A549 (cell line): ENCODE measurements at regions not wholly inside any gene's neighbourhood (a gene's known extent, or its start where the extent isn't known, plus 50 kb on each side); places are given as distances from the start of the nearest gene placed in this dataset.

Source experiments
- ATAC-seq, 2 experiments: fragments of 200-7000 bp in 1 of 2; fragments of >200 bp in 1 of 2; cut with Nextera tagmentation in 1 of 2; cut with Tn5 transposase in 1 of 2; 3 replicates each; pipeline versions ENCODE4 v1.8.0 to v1.9.1; 2018 to 2020; ENCODE audit warnings: mild to moderate bottlenecking in 1 of 2, moderate library complexity in 1 of 2
- CTCF ChIA-PET: fragments of 300-600 bp; sonication (Branson Sonifier 250); formaldehyde crosslinking; extraction: SDS; loops from one replicate; lab custom pipeline; 2021; ENCODE audit warnings: antibody characterized with exemption, inconsistent platforms; lab: Yijun Ruan, JAX
- POLR2A ChIA-PET: fragments of 350-600 bp; formaldehyde crosslinking; extraction: SDS; loops from one replicate; lab custom pipeline; 2021; ENCODE audit warnings: antibody characterized with exemption, inconsistent platforms; lab: Yijun Ruan, JAX
- DNase-seq, 2 experiments: peaks; one replicate each; pipeline versions ENCODE4 v3.0.0 to v3.0.0-alpha.2; 2011 to 2016; ENCODE audit warnings: low read depth in 1 of 2, low spot score in 1 of 2
- FAIRE-seq: peaks from 2 replicates; lab custom pipeline; 2011; peaks lifted over from hg19 to GRCh38; lab: Jason Lieb, UNC
- H3K27ac ChIP-seq, 2 experiments: fragments of >200 bp; sonication (Bioruptor Twin); formaldehyde crosslinking; 3 replicates each; pipeline ENCODE4 v1.5.1; 2016 to 2017
- H3K4me1 ChIP-seq: fragments of >200 bp; sonication (Bioruptor Twin); formaldehyde crosslinking; 3 replicates; pipeline ENCODE4 v1.6.1; 2016
- H3K4me2 ChIP-seq: fragments of >200 bp; sonication (Bioruptor Twin); formaldehyde crosslinking; 3 replicates; pipeline ENCODE4 v1.6.1; 2016
- H3K4me3 ChIP-seq: fragments of >200 bp; sonication (Bioruptor Twin); formaldehyde crosslinking; 3 replicates; pipeline ENCODE4 v1.5.1; 2016
- H3K9me3 ChIP-seq: fragments of >200 bp; sonication (Bioruptor Twin); formaldehyde crosslinking; 3 replicates; pipeline ENCODE4 v1.6.1; 2016
- BHLHE40 ChIP-seq: IDR thresholded peaks from 2 replicates; pipeline ENCODE4 v1.6.1; 2012; ENCODE audit warnings: low read depth, low read length, inconsistent platforms
- CBX2 ChIP-seq: fragments of 200-600 bp; sonication (generic); IDR thresholded peaks from 2 replicates; pipeline ENCODE4 v1.6.1; 2016; ENCODE audit warnings: low read depth, mild to moderate bottlenecking, borderline replicate concordance
- CEBPB ChIP-seq, 2 experiments: fragments of >200 bp in 1 of 2; sonication (Bioruptor Twin) in 1 of 2; formaldehyde crosslinking in 1 of 2; IDR thresholded peaks; 2 replicates each; pipeline ENCODE4 v1.6.1; 2012 to 2016
- CHD2 ChIP-seq: fragments of 150-350 bp; IDR thresholded peaks from 2 replicates; pipeline ENCODE4 v1.6.1; 2014; ENCODE audit warnings: low read length; ENCODE audit not compliant: partially characterized antibody
- E2F6 ChIP-seq: IDR thresholded peaks from 2 replicates; pipeline ENCODE4 v1.6.1; 2012; ENCODE audit warnings: low read depth, borderline replicate concordance
- EHF ChIP-seq: fragments of 250-450 bp; sonication (Bioruptor Pico); IDR thresholded peaks from 2 replicates; pipeline ENCODE4 v1.5.0; 2020; ENCODE audit warnings: mild to moderate bottlenecking
- ELK1 ChIP-seq: fragments of 150-350 bp; IDR thresholded peaks from 2 replicates; pipeline ENCODE4 v1.6.1; 2014; ENCODE audit warnings: low read depth, mild to moderate bottlenecking, low read length
- EP300 ChIP-seq, 2 experiments: fragments of >200 bp; sonication (Bioruptor Twin); formaldehyde crosslinking; IDR thresholded peaks; 2 replicates in 1 of 2; 3 replicates in 1 of 2; pipeline ENCODE4 v1.6.1; 2016 to 2017
- HMGXB4 ChIP-seq: fragments of 250-450 bp; sonication (Bioruptor Pico); IDR thresholded peaks from 2 replicates; pipeline ENCODE4 v1.5.0; 2021; ENCODE audit warnings: mild to moderate bottlenecking, moderate library complexity, borderline replicate concordance
- HOXB5 ChIP-seq: fragments of 250-450 bp; sonication (Bioruptor Pico); IDR thresholded peaks from 2 replicates; pipeline ENCODE4 v1.5.0; 2020; ENCODE audit warnings: mild to moderate bottlenecking, moderate library complexity
- JUN ChIP-seq, 2 experiments: fragments of >200 bp; sonication (Bioruptor Twin); formaldehyde crosslinking; IDR thresholded peaks; 2 replicates in 1 of 2; 3 replicates in 1 of 2; pipeline ENCODE4 v1.6.1; 2016 to 2017
- JUNB ChIP-seq: fragments of >200 bp; sonication (Bioruptor Twin); formaldehyde crosslinking; IDR thresholded peaks from 2 replicates; pipeline ENCODE4 v1.6.1; 2016
- KDM1A ChIP-seq: fragments of 200-600 bp; sonication (generic); IDR thresholded peaks from 2 replicates; pipeline ENCODE4 v1.6.1; 2016; ENCODE audit warnings: low read depth, mild to moderate bottlenecking
- KDM5A ChIP-seq: fragments of 200-600 bp; sonication (generic); IDR thresholded peaks from 2 replicates; pipeline ENCODE4 v1.6.1; 2016; ENCODE audit warnings: antibody characterized with exemption, mild to moderate bottlenecking
- NPAS2 ChIP-seq: fragments of 250-450 bp; sonication (Bioruptor Pico); IDR thresholded peaks from 2 replicates; pipeline ENCODE4 v1.8.0; 2022; ENCODE audit warnings: mild to moderate bottlenecking, moderate library complexity, borderline replicate concordance
- NR3C1 ChIP-seq: fragments of >200 bp; sonication (Bioruptor Twin); formaldehyde crosslinking; IDR thresholded peaks from 3 replicates; pipeline ENCODE4 v1.6.1; 2017
- POLR2A ChIP-seq: IDR thresholded peaks from 2 replicates; pipeline ENCODE4 v1.6.1; 2012; ENCODE audit warnings: mild to moderate bottlenecking, low read length
- POLR2AphosphoS2 ChIP-seq: conservative IDR thresholded peaks from 2 replicates; pipeline ENCODE4 v1.6.1; 2012; ENCODE audit warnings: low read length, improper control_type of control experiment, inconsistent platforms
- RAD21 ChIP-seq, 2 experiments: fragments of >200 bp in 1 of 2; sonication (Bioruptor Twin) in 1 of 2; formaldehyde crosslinking in 1 of 2; IDR thresholded peaks in 1 of 2; conservative IDR thresholded peaks in 1 of 2; 2 replicates in 1 of 2; 3 replicates in 1 of 2; pipeline ENCODE4 v1.6.1; 2012 to 2018; ENCODE audit warnings: inconsistent platforms in 1 of 2
- RARB ChIP-seq: fragments of 250-450 bp; sonication (Bioruptor Pico); IDR thresholded peaks from 2 replicates; pipeline ENCODE4 v1.8.0; 2021; ENCODE audit warnings: mild to moderate bottlenecking, moderate library complexity
- RCOR1 ChIP-seq: fragments of 150-350 bp; IDR thresholded peaks from 2 replicates; pipeline ENCODE4 v1.6.1; 2014; ENCODE audit warnings: antibody characterized with exemption, low read length, low read depth
- RFX5 ChIP-seq: fragments of 450-650 bp; IDR thresholded peaks from 2 replicates; pipeline ENCODE4 v1.7.1; 2014; ENCODE audit warnings: antibody characterized with exemption, mild to moderate bottlenecking, moderate library complexity
- SMC3 ChIP-seq: fragments of >200 bp; sonication (Bioruptor Twin); formaldehyde crosslinking; IDR thresholded peaks from 3 replicates; pipeline ENCODE4 v1.6.1; 2018; ENCODE audit warnings: inconsistent platforms
- SREBF2 ChIP-seq: fragments of 450-650 bp; IDR thresholded peaks from 2 replicates; pipeline ENCODE4 v1.6.1; 2014; ENCODE audit warnings: mild to moderate bottlenecking, moderate library complexity
- TFCP2L1 ChIP-seq: fragments of 250-450 bp; sonication (Bioruptor Pico); IDR thresholded peaks from 2 replicates; pipeline ENCODE4 v1.5.0; 2021; ENCODE audit warnings: mild to moderate bottlenecking
- ZC3H11A ChIP-seq: fragments of 450-650 bp; IDR thresholded peaks from 2 replicates; pipeline ENCODE4 v1.6.1; 2014; ENCODE audit warnings: antibody characterized with exemption, mild to moderate bottlenecking
- ZFP36 ChIP-seq: fragments of 450-650 bp; IDR thresholded peaks from 2 replicates; pipeline ENCODE4 v1.6.1; 2014; ENCODE audit warnings: borderline replicate concordance; ENCODE audit not compliant: partially characterized antibody
- ZNF302 ChIP-seq: fragments of 250-450 bp; sonication (Bioruptor Pico); IDR thresholded peaks from 2 replicates; pipeline ENCODE4 v1.9.0; 2021; ENCODE audit warnings: inconsistent platforms, mild to moderate bottlenecking, moderate library complexity
- WGBS: methylation state at CpG from one replicate; pipeline ENCODE4 v1.1.6; 2017; ENCODE audit errors: missing lambda C conversion rate; 5-methylcytosine and 5-hydroxymethylcytosine counted together
- TF ChIP-seq, protein P1 (sequence below): fragments of >200 bp; sonication (Bioruptor Twin); formaldehyde crosslinking; IDR thresholded peaks from 3 replicates; pipeline ENCODE4 v1.5.1; 2016

GRCh38 chr7:106471686-106472440, 187.1 kb upstream of the NAMPT start:
- H3K27ac ChIP-seq, result no peak overlapping the region
- no peaks in the 10 kb centered on the region for H3K9me3 ChIP-seq
- TF ChIP-seq KDM5A, result no peak
- no peak for TF ChIP-seq KDM1A
- no peak for TF ChIP-seq BHLHE40
- no peak for TF ChIP-seq CEBPB (IDR thresholded peaks at IDR 0.05)
- no peak for TF ChIP-seq EHF (CRISPR knock-in tag)
- TF ChIP-seq JUN (IDR thresholded peaks at IDR 0.05), result no peak
- no peak for TF ChIP-seq ZFP36
- no peak for TF ChIP-seq ELK1
- TF ChIP-seq RAD21 (conservative IDR thresholded peaks at IDR 0.05 in 1 of 2, IDR thresholded peaks at IDR 0.05 in 1 of 2), result no peak
- TF ChIP-seq E2F6, result no peak
- no peak for DNase-seq
- H3K4me1 ChIP-seq, result no peaks in the 10 kb centered on the region
- H3K4me2 ChIP-seq, result no peak overlapping the region
- no peak for FAIRE-seq
- H3K4me3 ChIP-seq, result no peak overlapping the region
- ChIA-PET CTCF (interaction anchor here (0.9 kb wide), 1 partner anchor 9 kb away, joined by 6 read pairs; no protein-coding TSS in a partner anchor), POLR2A (no interaction called here)
- ATAC-seq, result no peak
- WGBS, result 67% methylated on average over 8 of the region's 8 CpGs

DNA sequence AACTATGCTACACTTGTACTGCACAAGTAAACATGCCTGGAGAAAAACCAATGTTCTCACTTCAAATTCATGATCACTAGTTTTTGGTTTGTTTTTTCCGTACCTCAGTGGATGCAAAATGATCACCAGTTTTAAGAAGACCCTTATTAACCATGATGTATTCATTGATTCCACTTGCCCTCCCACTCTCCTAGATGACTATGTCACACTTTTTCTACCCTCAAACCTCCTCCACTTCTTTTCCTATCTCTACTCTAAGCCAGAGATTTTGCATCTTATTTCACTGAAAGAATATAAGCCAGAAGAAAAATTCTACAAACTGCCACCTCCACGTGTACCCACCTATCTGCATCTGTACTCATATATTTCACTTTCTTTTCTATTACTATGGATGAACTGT, 186.2 kb upstream of the NAMPT start:
- TF ChIP-seq SMC3, result no peak
- TF ChIP-seq CHD2, result no peak
- TF ChIP-seq KDM5A, result no peak
- TF ChIP-seq TFCP2L1 (CRISPR knock-in tag), result no peak
- TF ChIP-seq RARB (CRISPR knock-in tag), result no peak
- TF ChIP-seq RCOR1, result no peak
- TF ChIP-seq SREBF2, result no peak
- TF ChIP-seq ZC3H11A, result no peak
- Histone ChIP-seq H3K4me2 (no peak overlapping the region), H3K9me3 (no peaks in the 10 kb centered on the region), H3K4me1 (no peaks in the 10 kb centered on the region), H3K27ac (no peak overlapping the region), H3K4me3 (no peak overlapping the region)
- DNase-seq (no peak), ATAC-seq (no peak), FAIRE-seq (no peak)
- 50% methylated on average over 2 of the region's 2 CpGs for WGBS
- ChIA-PET POLR2A (no interaction called here), CTCF (no interaction called here)

GRCh38 chr7:106466867-106467266, 182.1 kb upstream of the NAMPT start:
- POLR2A ChIA-PET, result no interaction called here
- no peak for TF ChIP-seq HMGXB4 (CRISPR knock-in tag)
- no peak for TF ChIP-seq NR3C1
- TF ChIP-seq NPAS2, result no peak
- TF ChIP-seq EP300 (IDR thresholded peaks at IDR 0.05), result no peak
- no peak for TF ChIP-seq KDM1A
- no peak for TF ChIP-seq SREBF2
- TF ChIP-seq ZNF302, result no peak
- TF ChIP-seq, protein P1, sequence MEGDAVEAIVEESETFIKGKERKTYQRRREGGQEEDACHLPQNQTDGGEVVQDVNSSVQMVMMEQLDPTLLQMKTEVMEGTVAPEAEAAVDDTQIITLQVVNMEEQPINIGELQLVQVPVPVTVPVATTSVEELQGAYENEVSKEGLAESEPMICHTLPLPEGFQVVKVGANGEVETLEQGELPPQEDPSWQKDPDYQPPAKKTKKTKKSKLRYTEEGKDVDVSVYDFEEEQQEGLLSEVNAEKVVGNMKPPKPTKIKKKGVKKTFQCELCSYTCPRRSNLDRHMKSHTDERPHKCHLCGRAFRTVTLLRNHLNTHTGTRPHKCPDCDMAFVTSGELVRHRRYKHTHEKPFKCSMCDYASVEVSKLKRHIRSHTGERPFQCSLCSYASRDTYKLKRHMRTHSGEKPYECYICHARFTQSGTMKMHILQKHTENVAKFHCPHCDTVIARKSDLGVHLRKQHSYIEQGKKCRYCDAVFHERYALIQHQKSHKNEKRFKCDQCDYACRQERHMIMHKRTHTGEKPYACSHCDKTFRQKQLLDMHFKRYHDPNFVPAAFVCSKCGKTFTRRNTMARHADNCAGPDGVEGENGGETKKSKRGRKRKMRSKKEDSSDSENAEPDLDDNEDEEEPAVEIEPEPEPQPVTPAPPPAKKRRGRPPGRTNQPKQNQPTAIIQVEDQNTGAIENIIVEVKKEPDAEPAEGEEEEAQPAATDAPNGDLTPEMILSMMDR, result no peak
- no peak for TF ChIP-seq JUNB
- no peak for TF ChIP-seq HOXB5 (CRISPR knock-in tag)
- TF ChIP-seq CBX2, result no peak
- no peak for TF ChIP-seq ZFP36
- TF ChIP-seq POLR2A, result no peak
- no peak for TF ChIP-seq POLR2AphosphoS2
- no peak for TF ChIP-seq E2F6
- no peak for TF ChIP-seq RFX5

More at GRCh38 chr7:106466867-106467266, 182.1 kb upstream of the NAMPT start:
- DNase-seq, result no peak
- no peak overlapping the region for H3K4me2 ChIP-seq
- FAIRE-seq, result no peak
- H3K27ac ChIP-seq, result no peak overlapping the region
- CTCF ChIA-PET, result interaction anchor here (10.1 kb wide), 1 partner anchor 293 kb away, joined by 289 read pairs; no protein-coding TSS in a partner anchor
- H3K4me3 ChIP-seq, result no peak overlapping the region
- 51% methylated on average over 5 of the region's 5 CpGs for WGBS
- no peaks in the 10 kb centered on the region for H3K9me3 ChIP-seq
- H3K4me1 ChIP-seq, result peaks cover 10% of the 10 kb centered on the region; the same call in 1 of the 3 replicates
- no peak for ATAC-seq
